Skin epidermis (tissue), 12 donors: ENCODE measurements at regions not wholly inside any gene's neighbourhood (a gene's known extent, or its start where the extent isn't known, plus 50 kb on each side); places are given as distances from the start of the nearest gene placed in this dataset.
"Not testable (repeated sequence)": the region's sequence is repeated elsewhere in the genome, so short reads cannot be mapped to it uniquely, and the experiment has no call there.

Experiments
- H3K27ac ChIP-seq, 21 experiments: fragments of 200-600 bp; sonication (generic) in 11 of 21; one replicate each; pipeline ENCODE4 v1.5.0; 2020; ENCODE audit warnings: mild to moderate bottlenecking in 3 of 21, inconsistent platforms in 2 of 21, moderate library complexity in 2 of 21
- H3K4me3 ChIP-seq, 7 experiments: fragments of 200-600 bp; sonication (generic) in 2 of 7; one replicate each; pipeline ENCODE4 v1.5.0; 2020; ENCODE audit warnings: inconsistent platforms in 2 of 7, mild to moderate bottlenecking in 2 of 7, moderate library complexity in 1 of 7

DNA sequence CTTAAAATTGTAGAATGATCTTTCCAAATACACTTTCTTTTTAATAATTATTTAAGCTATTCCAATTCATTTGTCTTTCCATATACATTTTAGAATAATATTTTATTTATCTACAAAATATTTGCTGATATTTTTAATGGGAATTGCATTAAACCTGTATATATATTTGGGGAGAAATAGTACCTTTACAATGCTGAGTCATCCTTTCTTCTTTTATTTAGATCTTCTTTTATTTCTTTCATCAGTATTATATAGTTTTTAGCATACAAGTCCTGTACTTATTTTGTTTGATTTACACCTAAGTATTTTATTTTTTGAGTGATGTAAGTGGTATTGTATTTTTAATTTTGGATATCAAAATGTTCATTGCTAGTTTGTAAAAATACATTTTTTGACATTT, 639.5 kb upstream of the GOT2 start:
- no peak overlapping the region for H3K4me3 ChIP-seq
- H3K27ac ChIP-seq, result no peak overlapping the region

DNA sequence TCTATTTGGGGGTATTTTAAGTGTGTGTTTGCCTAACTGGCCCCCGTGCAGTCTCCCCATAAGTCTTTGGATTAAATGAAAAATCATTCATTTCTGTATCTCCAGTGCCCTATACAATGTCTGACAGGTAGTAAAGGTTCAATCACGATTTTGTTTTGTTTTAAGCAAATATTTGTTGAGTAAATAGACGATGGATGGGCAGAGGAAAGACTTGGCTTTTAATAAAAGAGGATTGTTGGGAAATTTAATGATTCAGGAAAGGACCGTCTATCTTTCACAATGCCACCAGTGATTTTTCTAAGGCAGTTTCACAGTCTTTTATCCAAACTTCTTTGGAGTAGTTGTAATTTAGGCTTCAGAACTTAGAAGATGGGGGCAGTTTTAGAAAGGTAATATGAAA, 636.6 kb upstream of the GOT2 start:
- H3K4me3 ChIP-seq, result no peak overlapping the region
- H3K27ac ChIP-seq, result no peak overlapping the region

DNA sequence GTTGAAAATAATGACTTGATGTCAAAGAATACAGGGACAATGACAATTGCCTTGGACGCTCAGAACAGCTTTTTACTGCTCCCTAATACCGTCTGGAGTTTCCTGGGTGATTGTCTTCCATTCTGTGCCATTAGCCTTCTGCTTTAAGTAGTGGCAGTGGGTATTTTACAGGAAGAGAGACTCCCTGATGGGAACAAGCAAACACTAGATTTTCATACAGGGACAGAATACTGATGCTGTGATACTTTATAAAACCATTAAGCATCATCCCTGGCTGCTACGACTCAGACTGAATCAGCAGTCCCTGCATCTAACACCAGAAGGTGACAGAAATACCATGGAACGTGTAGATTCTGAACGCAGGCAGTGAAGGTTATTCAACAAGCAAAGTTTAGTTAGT, 635.4 kb upstream of the GOT2 start:
- Histone ChIP-seq H3K27ac (no peak overlapping the region), H3K4me3 (no peak overlapping the region)

DNA sequence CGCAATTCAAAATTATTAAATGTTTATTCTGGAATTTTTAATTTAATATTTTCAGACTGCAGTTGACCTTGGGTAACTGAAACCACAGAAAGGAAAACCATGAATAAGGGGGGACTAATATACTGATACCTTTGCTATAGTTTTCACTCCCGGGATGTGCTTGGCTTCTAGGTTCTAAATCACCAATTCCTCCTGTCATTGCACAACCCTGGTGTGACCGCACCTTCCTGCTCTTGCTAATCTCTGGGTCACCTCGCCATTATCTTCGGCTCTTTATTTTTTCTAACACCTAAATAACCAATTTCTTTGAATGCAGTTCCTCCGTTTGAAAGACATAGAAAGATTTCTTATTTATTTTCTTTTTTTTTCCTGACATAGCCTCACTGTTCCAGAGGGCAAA, 634.5 kb upstream of the GOT2 start:
- H3K27ac ChIP-seq, result no peak overlapping the region

DNA sequence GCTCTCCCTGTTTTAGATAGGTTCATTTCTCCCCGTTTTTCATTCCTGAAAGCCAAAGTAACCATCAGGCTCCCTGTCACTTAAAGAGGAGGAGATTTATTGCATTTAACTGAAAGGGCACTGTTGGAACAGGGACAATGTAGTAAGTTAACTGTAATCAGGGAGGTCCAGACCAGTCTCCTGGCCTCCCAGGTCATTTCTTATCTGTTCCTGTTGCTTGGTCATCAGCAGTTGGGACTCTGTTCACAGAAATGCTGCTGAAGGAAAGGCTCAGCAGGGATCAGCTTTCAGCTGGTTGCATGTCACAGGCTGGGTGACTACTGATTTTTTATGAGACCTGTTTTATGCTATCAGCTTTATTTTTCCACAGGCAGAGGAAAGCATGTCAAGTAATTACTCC, 622.6 kb upstream of the GOT2 start:
- Histone ChIP-seq H3K4me3 (no peak overlapping the region), H3K27ac (no peak overlapping the region)

More for the DNA sequence above, 634.5 kb upstream of the GOT2 start:
- no peak overlapping the region for H3K4me3 ChIP-seq

DNA sequence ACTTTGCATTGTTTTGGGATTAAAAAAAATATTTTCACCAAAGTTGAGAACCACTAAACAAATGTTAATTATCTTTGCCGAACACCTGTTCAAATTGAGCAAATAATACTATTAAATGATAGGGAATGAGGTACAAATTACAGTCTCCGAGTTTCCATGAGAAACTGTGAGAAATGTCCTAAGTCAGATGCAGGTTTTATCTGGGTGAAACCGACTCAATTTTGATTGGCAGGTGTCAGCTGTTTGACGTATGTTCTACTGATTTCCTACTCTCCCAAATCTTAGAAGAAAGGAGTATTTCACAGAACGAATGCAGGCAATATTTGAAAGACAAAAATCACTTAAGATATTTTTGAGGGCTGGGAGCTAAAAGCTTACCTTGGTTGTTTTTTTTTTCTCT, 622.0 kb upstream of the GOT2 start:
- H3K4me3 ChIP-seq, result no peak overlapping the region

DNA sequence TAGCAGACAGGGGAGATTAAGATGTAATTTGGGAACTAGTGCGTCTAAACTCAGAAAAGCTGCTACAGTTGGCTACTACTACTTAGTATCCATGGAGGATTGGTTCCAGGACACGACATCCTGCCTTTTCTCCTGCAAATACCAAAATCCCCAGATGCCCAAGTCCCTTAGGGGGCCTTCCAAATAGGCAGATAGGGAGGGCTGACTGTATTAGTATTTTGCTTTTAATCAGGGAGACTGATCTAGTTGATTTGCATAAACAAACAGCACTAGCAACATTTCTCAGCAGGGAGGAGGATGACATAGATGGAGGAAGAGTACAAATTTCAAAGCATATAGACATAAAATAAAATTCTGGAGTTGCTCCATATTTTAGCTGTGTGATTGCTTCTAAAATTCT, 621.6 kb upstream of the GOT2 start:
- Histone ChIP-seq H3K4me3 (no peak overlapping the region), H3K27ac (no peak overlapping the region)

More for the DNA sequence above, 622.0 kb upstream of the GOT2 start:
- H3K27ac ChIP-seq, result no peak overlapping the region

DNA sequence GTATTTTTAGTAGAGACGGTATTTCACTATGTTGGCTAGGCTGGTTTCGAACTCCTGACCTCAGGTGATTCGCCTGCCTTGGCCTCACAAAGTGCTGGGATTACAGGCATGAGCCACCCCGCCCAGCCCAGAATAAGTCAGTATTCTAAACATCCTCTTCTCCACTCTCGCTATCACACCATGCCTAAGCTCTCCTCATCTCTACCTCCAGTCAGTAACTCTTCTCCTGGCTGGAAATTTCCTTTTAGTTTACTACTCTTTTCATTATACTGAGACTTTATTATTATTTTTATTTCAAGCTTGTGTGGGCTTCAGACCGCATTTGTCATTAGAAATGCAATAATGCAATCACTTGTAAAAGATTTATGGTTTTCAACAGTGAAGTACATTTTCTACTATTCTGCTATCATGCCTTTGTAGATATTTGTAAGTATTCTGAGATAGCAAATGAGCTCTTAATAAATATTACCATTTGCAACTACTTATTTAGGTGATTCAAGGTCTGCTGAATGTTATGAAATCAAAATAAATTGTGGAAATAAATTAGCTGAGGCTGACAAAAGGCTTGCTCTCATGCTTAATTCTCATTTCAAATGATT, 617.3 kb upstream of the GOT2 start:
- Histone ChIP-seq H3K4me3 (no peak overlapping the region), H3K27ac (no peak overlapping the region)

DNA sequence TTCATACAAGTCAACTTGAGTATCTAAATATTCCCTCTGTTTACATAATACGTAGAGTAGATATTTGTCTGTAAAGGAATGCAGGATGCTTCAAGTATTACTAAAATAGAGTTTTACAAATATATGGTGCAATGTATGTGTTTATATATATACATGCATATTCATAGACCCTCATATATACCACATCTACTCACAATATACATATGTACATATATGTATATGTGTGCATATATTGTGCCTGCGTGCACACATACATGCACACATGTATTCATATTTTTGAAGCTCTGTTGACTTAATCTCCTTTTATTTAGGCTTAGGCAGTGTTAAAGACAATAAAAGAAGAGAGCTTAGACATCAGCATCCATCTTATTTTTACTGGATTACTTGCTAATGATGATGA, 616.6 kb upstream of the GOT2 start:
- Histone ChIP-seq H3K27ac (no peak overlapping the region), H3K4me3 (no peak overlapping the region)

DNA sequence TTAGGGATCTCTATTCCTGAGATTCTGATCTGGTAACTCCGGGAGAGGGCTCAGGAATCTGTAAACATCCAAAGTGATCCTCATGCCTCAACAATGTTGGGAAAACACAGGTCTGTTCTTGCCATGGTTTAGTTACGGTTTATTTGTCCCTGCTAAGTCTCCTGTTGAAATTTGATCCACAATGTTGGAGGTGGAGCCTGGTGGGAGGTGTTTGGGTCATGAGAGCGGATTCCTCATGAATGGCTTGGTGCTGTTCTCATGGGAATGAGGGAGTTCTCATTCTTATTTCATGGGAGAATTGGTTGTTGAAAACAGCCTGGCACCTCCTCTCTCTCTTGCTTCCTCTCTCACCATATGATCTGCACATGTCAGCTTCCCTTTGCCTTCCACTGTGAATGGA, 608.6 kb upstream of the GOT2 start:
- Histone ChIP-seq H3K4me3 (no peak overlapping the region), H3K27ac (no peak overlapping the region)

DNA sequence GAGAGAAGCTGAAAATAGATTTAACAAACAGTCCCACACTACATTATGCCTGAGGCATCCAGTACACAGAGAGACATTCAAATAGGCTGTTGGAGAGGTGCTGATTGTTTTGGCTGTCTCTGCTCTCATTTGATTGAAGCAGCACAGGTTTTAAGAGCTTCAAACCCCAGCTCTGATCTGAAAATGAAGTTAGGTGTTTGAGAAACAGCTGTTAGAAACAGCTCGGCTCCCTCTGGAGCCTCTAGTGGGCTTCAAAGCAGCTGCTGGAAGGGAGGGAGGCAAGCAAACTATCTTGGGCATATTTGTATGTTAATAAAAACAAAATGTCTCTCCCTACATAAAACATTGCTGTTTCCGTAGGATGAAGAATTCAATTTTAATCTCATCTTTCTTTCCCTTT, 607.3 kb upstream of the GOT2 start:
- Histone ChIP-seq H3K27ac (no peak overlapping the region), H3K4me3 (no peak overlapping the region)

DNA sequence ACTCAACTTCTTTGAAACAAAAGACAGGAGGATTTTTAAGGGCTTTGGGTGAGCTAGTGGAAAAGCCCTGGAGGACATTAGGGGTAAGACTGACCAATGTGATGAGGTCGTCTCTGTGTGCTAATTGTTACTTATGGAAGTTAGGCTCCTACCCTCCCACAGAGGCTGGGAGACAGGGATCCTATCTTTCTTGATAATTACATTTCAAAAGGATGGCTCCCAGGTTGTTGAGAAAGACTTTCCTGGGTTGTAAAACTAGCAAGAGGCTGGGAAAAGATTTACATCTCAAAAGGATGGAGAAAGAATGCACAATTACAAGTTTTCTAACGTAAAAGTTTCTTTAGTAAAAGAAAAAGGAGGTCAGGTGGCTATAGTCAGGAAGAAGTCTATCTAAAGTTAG, 605.8 kb upstream of the GOT2 start:
- no peak overlapping the region for H3K4me3 ChIP-seq
- no peak overlapping the region for H3K27ac ChIP-seq

DNA sequence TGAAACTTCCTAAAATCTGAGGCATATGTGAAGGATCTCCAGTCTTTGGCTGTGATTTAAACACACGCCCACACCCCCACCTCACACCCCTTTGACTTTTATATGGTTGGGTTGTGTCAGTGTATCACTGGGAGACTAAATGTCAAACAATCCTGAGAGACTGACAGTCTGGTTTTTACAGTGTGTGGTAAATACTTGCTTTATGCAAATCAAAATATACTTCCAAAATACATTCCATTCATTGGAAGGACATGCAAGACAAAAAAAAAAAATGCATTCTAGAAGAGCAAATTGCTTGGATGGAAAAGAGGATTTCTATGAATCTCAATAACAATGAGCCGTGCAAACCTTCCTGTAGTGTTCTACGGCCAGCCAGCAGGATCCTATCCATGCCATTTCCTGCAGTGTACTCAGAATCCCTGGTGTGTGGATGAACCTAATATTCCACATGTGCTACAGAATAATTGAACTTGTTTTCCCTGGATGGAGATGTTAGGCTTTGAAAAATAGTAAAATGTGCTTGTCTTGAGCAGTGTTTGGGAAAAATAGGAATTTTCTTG, 602.1 kb upstream of the GOT2 start:
- no peak overlapping the region for H3K4me3 ChIP-seq
- no peak overlapping the region for H3K27ac ChIP-seq

DNA sequence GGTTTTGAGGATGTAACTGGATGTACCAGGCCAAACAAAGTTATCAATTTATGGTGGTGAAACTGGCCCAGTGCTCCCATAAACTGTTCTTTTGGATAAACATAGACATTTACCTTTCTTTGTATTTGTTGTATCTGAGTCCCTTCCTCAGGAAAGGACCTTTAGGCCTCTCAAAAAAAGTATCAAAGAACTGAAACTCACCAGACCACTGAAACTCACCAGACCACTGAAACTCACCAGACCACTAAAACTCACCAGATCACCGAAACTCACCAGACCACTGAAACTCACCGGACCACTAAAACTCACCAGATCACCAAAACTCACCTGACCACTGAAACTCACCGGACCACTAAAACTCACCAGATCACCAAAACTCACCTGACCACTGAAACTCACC, 597.6 kb upstream of the GOT2 start:
- not testable (repeated sequence) for H3K27ac ChIP-seq, H3K4me3 ChIP-seq

DNA sequence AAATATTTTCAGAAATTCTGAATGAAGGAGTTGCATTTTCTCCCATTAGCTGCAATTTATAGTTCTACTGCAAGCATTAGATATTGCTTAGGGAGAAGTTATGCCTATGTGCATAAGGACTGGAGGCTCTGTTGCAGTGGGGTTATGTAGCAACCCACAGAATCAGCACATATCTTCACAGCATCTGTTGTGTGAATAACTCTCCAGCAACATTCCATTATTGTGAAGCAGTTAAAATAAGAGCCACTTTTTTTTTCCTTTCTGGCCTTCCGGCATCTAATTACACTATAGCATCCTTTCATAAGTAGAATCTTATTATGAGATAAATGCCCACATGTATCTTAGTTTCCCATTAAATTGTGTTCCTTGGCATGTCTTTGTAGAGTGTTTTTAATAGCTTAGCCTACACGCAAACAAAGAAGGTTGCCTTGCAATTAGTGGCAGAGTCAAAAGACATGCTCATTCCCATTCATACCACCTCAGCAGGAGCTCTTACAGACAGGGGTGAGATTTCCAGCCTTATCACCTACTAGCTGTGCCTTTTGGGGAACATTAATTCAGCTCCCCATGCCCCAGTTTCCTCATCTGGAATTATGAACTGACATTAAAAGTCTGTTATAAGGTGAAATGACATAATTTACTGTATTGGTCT, 596.0 kb upstream of the GOT2 start:
- Histone ChIP-seq H3K27ac (peak overlapping the region in 1 of 21 experiments; percentile 16), H3K4me3 (no peak overlapping the region)

DNA sequence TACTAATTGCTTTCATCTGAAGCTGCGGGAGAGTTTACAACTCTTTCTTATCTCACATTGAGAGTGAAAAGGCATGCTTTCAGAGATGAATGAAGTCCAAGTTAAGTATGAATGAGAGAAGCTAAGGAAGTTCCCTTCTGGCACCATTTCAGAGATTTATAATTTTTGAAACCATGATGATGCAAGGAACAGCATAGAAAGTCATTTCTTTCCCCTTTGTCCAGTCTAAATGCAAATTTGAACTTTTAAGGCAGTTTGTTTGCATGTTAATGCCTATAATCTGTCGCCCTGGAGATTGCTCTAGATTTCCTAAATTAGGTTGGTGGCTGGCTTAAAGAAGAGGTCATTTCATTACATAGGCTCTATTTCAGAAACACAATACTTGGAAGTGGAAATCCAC, 594.8 kb upstream of the GOT2 start:
- Histone ChIP-seq H3K4me3 (no peak overlapping the region), H3K27ac (no peak overlapping the region)

DNA sequence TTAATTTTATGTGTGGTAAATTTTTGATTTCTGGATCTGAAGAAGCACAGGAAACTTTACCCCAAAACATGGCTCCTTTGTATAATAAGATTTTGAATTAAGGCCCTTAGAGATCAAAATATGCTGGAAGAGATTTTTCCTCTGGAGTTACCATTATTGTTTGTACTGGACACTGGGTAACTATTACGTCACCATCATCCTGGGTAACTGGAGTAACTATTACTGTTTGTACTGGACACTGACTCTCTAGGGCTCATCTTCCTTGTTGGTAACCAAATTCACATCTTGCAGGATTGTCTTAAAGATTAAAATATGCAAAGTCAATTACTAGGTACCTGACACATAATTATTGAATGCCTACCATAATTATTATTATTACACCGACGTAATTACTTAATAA, 593.8 kb upstream of the GOT2 start:
- H3K4me3 ChIP-seq, result no peak overlapping the region

DNA sequence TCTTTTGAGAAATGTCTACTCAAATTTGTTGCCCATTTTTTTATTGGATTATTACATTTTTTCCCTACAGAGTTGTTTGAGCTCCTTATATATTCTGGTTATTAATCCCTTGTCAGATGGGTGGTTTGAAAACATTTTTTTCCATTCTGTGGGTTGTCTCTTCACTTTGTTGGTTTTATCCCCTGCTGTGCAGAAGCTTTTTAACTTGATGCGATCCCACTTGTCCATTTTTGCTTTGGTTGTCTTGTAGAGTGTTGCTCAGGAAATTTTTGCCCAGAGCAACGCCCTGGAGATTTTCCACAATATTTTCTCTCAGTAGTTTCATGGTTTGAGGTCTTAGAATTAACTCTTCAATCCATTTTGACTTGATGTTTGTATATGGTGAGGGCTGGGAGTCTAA, 592.8 kb upstream of the GOT2 start:
- Histone ChIP-seq H3K4me3 (no peak overlapping the region), H3K27ac (no peak overlapping the region)

More for the DNA sequence above, 593.8 kb upstream of the GOT2 start:
- H3K27ac ChIP-seq, result no peak overlapping the region

DNA sequence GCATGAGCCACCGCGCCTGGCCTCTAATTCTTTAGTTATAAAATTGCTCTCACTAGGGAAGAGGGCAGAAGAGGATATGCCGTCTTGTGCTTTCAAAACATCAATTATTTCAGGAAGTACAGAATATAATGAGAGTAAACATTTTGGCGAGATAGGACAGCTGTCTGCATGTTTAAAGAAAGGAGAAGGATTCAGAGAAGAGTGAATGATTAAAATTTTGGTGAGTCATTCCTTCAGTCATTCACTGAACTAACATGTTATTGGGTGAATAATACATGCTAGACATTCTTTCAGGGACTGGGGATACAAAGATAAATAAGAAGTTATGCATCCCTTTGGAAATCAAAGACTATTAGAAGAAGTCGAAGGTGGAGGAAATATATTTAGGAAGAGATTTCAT, 590.3 kb upstream of the GOT2 start:
- no peak overlapping the region for H3K27ac ChIP-seq

DNA sequence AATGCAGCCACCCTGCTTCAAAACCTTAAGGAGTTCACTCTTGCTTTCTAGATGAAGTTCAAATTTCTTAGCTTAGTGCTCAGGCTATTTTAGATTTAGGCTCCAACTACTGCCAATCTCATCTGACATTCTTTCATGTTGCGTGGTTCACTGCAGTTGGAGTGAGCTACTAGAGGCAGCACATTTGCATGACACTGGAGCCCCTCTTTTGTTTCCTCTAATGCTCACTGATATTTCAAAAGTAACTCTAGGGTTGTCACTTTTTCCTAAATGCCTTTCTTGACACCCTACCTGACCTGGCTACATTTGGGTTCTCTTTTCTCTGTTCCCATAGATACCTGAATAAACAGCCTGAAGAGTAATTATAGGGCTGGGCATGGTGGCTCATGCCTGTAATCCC, 586.5 kb upstream of the GOT2 start:
- H3K4me3 ChIP-seq, result no peak overlapping the region
- H3K27ac ChIP-seq, result no peak overlapping the region

More for the DNA sequence above, 590.3 kb upstream of the GOT2 start:
- H3K4me3 ChIP-seq, result no peak overlapping the region

DNA sequence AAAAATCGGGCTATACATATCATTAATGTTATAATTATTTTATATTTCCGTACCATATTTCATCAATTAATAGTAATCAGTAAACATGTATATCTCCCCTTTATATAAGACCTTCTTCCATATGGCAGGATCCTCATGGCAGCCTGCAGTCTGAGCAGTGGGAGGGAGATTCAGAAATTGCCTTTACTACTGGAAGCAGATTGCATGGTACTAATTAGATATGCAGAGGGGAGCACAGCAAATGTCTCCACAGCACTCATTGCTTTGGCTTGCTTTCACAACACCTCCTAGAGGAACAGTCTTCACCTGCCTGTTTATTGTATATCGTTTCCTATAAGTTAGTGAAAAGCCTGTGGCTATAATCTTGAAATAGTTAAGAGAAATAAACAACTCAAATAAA, 585.8 kb upstream of the GOT2 start:
- Histone ChIP-seq H3K4me3 (no peak overlapping the region), H3K27ac (no peak overlapping the region)

DNA sequence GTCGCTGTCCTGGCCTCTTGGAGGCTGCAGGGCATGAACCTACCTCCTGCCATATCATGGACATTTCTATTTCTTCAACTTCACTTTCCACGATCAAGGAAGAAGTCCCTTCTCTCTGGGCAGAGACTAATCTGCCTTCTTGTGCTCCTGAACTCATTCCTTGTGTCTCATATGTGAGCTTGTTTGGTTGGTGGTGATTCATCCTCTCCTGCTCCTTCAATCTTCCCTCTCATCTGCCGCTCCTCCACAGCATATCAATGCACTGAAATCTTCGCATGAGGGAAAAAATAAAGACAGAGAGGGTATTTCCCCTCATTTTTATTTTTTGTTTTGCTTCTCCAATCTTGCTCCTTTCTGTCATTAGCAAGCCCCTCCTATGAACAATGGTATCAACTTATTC, 571.7 kb upstream of the GOT2 start:
- H3K4me3 ChIP-seq, result no peak overlapping the region
- H3K27ac ChIP-seq, result no peak overlapping the region
